Left ventricle myocardium inferior (tissue), 1 donor: ENCODE measurements at regions not wholly inside any gene's neighbourhood (a gene's known extent, or its start where the extent isn't known, plus 50 kb on each side); places are given as distances from the start of the nearest gene placed in this dataset.
"Not testable (repeated sequence)": the region's sequence is repeated elsewhere in the genome, so short reads cannot be mapped to it uniquely, and the experiment has no call there.

Experiments
- DNase-seq: peaks from one replicate; pipeline ENCODE4 v3.0.0-alpha.2; 2020
- H3K27ac ChIP-seq: fragments of 200-600 bp; replicated peaks from 2 replicates; pipeline ENCODE4 v1.8.0; 2021
- H3K27me3 ChIP-seq: fragments of 200-600 bp; 2 replicates; pipeline ENCODE4 v1.8.0; 2021; ENCODE audit warnings: low read depth
- H3K36me3 ChIP-seq: fragments of 200-600 bp; 2 replicates; pipeline ENCODE4 v1.8.0; 2021
- H3K4me1 ChIP-seq: fragments of 200-600 bp; 2 replicates; pipeline ENCODE4 v1.8.0; 2021
- H3K4me3 ChIP-seq: fragments of 200-600 bp; 2 replicates; pipeline ENCODE4 v1.8.0; 2021; ENCODE audit warnings: mild to moderate bottlenecking, moderate library complexity
- H3K9me3 ChIP-seq: fragments of 200-600 bp; replicated peaks from 2 replicates; pipeline ENCODE4 v1.8.0; 2021
- intact Hi-C: fragments of 100-400 bp; cut with micrococcal nuclease; formaldehyde crosslinking; loops from one replicate; pipeline ENCODE4 v1.11.0; 2022
- TF ChIP-seq, protein P1 (sequence below): fragments of 200-600 bp; IDR thresholded peaks from 2 replicates; pipeline ENCODE4 v1.8.0; 2021; ENCODE audit warnings: antibody characterized with exemption, mild to moderate bottlenecking, borderline replicate concordance
- donor health status: DM: no; HTN: yes; CAD: no; lungs with severe emphysema.

DNA sequence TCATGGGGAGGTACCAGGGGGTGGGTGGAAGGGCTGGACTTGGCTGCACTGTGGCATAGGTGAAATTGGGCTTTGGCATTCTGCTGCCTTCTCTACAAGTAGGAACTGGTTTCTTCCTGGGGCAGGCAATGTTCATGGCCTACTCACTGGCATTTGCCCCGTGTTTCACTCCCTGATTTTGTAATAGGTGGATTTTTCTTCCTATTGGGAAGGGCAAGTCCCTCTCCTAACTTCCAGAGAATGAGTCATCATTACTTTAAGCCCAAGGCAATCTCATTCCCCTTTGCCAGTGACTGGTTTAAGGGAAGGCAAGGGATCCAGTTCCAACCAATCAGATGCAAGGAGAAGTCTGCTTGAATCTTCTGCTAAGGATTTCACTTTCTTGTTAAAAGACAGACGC lies 67.9 kb upstream of the ANKRD55 start:
- DNase-seq = no peak
- intact Hi-C loops = no loop called here
- Histone ChIP-seq H3K4me1 (peaks cover 26% of the 10 kb centered on the region), H3K36me3 (no peaks in the 10 kb centered on the region), H3K9me3 (peaks cover under 1% of the 10 kb centered on the region), H3K27ac (no peak overlapping the region), H3K27me3 (no peaks in the 10 kb centered on the region), H3K4me3 (no peak overlapping the region)
- TF ChIP-seq, protein P1, sequence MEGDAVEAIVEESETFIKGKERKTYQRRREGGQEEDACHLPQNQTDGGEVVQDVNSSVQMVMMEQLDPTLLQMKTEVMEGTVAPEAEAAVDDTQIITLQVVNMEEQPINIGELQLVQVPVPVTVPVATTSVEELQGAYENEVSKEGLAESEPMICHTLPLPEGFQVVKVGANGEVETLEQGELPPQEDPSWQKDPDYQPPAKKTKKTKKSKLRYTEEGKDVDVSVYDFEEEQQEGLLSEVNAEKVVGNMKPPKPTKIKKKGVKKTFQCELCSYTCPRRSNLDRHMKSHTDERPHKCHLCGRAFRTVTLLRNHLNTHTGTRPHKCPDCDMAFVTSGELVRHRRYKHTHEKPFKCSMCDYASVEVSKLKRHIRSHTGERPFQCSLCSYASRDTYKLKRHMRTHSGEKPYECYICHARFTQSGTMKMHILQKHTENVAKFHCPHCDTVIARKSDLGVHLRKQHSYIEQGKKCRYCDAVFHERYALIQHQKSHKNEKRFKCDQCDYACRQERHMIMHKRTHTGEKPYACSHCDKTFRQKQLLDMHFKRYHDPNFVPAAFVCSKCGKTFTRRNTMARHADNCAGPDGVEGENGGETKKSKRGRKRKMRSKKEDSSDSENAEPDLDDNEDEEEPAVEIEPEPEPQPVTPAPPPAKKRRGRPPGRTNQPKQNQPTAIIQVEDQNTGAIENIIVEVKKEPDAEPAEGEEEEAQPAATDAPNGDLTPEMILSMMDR = no peak

DNA sequence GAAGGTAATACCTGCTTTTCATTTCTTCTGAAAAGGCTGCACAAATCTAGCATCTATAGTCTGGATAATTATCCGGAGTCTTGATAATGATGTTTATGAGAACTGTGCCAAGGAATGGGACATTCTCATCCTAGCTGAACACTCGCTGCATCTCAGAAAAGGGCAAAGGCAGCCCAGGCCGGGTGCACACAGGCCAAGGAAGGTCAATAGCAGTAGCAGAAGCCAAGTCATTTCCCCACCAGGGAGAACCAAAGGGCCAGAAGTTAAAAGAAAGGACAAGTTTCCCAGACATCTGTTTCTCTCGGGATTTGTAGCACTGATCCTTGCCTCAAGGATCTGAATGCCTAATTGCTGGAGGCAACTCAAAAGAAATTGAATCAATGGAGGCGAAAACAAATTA lies 66.1 kb upstream of the ANKRD55 start:
- no peak overlapping the region for H3K4me3 ChIP-seq
- DNase-seq = peak; percentile 33
- intact Hi-C loops = no loop called here
- no peaks in the 10 kb centered on the region for H3K36me3 ChIP-seq
- TF ChIP-seq, protein P1 = peak; percentile 35
- H3K27ac ChIP-seq = peak overlapping the region; percentile 67
- H3K9me3 ChIP-seq = no peaks in the 10 kb centered on the region
- H3K4me1 ChIP-seq = peaks cover 26% of the 10 kb centered on the region
- no peaks in the 10 kb centered on the region for H3K27me3 ChIP-seq

DNA sequence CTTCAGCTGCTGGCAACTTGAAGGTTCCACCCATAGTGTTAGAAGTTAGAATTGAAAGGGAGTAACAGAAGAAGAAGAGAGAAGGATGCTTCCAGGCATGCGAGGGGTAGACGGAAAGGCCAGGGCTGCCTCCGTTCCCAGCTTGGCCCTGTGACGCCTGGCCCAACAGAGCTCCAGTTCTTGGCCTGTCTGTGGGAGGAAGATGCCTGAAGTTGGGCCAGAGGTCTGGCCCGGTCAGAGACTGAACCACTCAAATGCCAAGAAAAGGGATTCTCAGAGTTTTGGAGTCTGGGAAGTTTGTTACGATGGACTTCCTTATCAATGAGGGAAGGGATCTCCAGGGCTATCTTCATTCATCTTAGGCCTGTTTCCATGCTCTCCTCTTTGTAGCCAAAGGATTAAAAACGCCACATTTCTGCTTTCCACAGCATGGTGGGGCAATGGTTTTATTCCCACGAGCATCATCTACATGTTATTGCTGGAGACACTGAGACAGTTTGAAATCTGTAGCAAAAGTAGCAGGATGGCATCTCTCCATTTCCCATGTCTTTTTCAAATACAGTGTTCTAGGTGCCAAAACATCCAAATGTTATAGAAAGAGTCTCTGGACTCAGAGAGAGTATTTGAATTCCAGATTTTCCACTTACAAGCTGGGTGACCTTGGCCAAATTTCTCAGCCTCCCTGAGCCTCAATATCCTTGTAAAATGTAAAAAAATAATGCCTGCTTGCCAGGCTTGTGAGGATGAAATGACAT lies 65.4 kb upstream of the ANKRD55 start:
- Histone ChIP-seq H3K36me3 (no peaks in the 10 kb centered on the region), H3K4me3 (no peak overlapping the region), H3K9me3 (no peaks in the 10 kb centered on the region), H3K27me3 (no peaks in the 10 kb centered on the region), H3K4me1 (peaks cover 26% of the 10 kb centered on the region), H3K27ac (peak overlapping the region; percentile 67)
- intact Hi-C loops = no loop called here
- no peak for DNase-seq
- TF ChIP-seq, protein P1 = no peak

DNA sequence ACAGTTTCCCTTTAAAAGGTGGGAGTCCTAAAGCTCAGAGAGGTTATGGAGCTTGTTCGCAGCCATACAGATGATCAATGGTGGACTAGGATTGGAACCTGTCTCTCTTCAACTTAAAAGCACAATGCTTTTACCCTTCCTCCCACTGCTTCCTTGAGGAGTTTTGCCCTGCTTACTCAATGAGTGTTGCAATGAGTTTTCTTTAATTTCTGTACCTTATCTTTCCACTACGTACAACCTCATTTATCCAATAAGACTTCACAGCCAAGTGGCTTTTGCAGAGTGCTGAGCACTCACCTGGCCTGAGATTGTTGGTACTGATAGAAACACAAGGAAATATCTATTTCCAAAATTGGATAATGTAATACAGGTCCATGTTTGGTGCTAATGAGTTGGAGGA lies 64.7 kb upstream of the ANKRD55 start:
- H3K36me3 ChIP-seq = no peaks in the 10 kb centered on the region
- intact Hi-C loops = no loop called here
- peaks cover 26% of the 10 kb centered on the region for H3K4me1 ChIP-seq
- peak overlapping the region; percentile 67 for H3K27ac ChIP-seq
- DNase-seq = no peak
- TF ChIP-seq, protein P1 = no peak
- H3K9me3 ChIP-seq = no peaks in the 10 kb centered on the region
- H3K4me3 ChIP-seq = no peak overlapping the region
- H3K27me3 ChIP-seq = no peaks in the 10 kb centered on the region

DNA sequence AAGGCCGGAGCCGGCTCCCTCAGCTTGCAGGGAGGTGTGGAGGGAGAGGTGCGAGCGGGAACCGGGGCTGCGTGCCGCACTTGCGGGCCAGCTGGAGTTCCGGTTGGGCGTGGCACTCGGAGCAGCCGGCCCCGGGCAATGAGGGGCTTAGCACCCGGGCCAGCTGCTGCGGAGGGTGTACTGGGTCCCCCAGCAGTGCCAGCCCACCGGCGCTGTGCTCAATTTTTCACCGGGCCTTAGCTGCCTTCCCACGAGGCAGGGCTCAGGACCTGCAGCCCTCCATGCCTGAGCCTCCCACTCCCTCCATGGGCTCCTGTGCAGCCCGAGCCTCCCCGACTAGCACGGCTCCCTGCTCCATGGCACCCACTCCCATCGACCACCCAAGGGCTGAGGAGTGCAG lies 62.2 kb upstream of the ANKRD55 start:
- H3K36me3 ChIP-seq, H3K27me3 ChIP-seq, H3K27ac ChIP-seq, intact Hi-C loops, DNase-seq, H3K9me3 ChIP-seq, H3K4me3 ChIP-seq: not testable (repeated sequence)
- H3K4me1 ChIP-seq = peaks cover 26% of the 10 kb centered on the region

DNA sequence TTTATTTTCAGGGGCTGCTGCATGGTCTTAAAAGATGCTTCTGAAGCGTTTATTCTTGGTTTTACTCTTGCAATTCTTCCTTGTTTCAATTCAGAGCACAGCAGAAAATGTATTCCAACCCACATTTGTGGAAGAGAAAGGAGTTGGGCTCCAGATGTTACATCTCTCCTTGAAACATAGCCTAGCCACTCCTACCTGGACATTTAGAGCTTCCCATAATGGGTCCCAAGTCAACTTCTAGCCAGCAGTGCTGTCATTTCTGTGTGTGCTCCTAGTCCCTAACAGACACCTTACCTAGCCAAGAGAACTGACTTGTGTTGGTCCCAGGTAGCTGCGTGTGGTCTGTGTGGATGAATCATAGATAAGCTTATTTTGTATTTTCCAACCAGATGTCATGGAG lies 61.2 kb upstream of the ANKRD55 start:
- no peak for DNase-seq
- Histone ChIP-seq H3K36me3 (no peaks in the 10 kb centered on the region), H3K4me3 (no peak overlapping the region), H3K4me1 (peaks cover 19% of the 10 kb centered on the region), H3K9me3 (no peaks in the 10 kb centered on the region), H3K27me3 (no peaks in the 10 kb centered on the region), H3K27ac (no peak overlapping the region)
- intact Hi-C loops = no loop called here
- TF ChIP-seq, protein P1 = no peak

DNA sequence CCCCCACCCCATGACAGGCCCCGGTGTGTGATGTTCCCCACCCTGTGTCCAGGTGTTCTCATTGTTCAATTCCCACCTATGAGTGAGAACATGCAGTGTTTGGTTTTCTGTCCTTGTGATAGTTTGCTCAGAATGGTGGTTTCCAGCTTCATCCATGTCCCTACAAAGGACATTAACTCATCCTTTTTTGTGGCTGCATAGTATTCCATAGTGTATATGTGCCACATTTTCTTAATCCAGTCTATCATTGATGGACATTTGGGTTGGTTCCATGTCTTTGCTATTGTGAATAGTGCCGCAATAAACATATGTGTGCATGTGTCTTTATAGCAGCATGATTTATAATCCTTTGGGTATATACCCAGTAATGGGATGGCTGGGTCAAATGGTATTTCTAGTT lies 59.7 kb upstream of the ANKRD55 start:
- DNase-seq, H3K4me3 ChIP-seq, H3K9me3 ChIP-seq, H3K27ac ChIP-seq, H3K27me3 ChIP-seq, H3K36me3 ChIP-seq, intact Hi-C loops: not testable (repeated sequence)
- H3K4me1 ChIP-seq = peaks cover 19% of the 10 kb centered on the region
